Muscle of back (tissue), 3 donors: ENCODE measurements at regions not wholly inside any gene's neighbourhood (a gene's known extent, or its start where the extent isn't known, plus 50 kb on each side); places are given as distances from the start of the nearest gene placed in this dataset.
"Not testable (repeated sequence)": the region's sequence is repeated elsewhere in the genome, so short reads cannot be mapped to it uniquely, and the experiment has no call there.

Source experiments
- DNase-seq, 3 donors: peaks; one replicate each; pipeline versions ENCODE4 v3.0.0 to v3.0.0-alpha.2; 2013

DNA sequence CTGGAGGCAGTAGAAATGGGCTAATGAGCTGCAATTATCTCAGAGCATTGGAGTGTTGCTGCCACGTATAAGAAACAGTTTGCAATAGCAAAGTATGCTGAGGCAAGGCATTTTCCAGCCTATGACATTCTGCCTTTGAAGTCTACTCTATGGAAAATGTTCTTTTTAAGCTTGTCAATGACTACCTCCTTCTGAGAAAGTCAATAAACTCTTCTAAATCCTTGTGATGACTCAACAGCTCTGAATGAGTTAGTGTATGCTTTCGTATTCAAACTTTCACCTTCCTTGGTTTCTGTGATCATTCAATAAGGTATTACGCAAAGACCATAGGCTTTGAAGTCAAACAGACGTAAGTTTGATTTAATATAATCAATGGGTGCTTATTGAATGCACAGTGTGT is 111.2 kb downstream of the CAPZA3 start:
- no peak for DNase-seq

DNA sequence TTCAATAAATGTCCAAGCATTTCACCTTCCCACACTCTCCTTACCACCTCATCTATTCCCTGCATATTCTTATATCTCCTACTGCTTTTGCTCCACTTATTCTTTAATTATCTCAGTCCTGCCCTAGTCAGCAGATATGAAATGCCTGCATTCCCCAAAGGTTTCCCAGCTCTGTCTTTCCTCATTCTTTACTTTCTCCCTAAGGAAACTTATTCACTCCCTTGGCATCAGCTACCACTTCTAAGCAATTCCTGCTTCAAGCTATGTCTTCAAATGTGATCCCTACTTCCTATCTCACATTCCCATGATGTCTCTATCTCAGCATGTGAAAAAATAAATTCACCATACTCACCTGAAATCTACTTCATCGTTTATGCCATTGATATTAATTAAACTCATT is 111.8 kb downstream of the CAPZA3 start:
- DNase-seq, result no peak

DNA sequence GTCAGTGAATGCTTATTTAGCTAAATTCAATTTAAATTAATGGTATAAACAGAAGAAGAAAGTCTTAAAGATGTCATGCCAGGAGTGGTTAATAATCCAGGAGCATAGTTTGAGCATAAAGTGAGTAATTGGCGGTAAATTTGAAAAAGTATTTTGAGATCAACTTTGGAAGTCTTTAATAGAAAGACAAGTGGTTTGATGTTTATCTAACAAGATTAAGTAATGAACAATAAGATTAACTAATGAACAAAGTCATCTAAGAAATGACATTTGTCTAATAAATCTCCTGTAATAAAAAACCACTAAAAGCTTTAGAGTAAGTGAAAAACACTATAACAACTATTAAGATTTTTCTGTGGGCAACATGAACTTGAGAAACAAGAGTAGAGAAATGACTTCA is 112.8 kb downstream of the CAPZA3 start:
- DNase-seq, result no peak

DNA sequence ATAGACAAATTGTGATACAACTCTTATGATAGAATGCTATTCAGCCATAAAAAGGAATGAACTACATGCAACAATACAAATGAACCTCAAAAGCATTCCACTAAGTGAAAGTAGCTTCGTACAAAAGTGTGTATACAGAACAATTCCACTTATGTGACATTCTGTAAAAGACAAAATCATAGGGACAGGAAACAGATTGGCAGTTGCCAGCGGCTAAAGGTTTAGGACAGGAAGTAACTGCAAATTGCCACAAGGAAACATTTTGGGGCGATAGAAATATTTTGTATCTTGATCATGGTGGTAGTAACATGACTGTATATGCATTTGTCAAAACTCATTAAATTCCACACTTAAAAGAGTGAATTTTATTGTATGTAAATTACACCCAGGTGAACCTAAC is 113.4 kb downstream of the CAPZA3 start:
- no peak for DNase-seq

DNA sequence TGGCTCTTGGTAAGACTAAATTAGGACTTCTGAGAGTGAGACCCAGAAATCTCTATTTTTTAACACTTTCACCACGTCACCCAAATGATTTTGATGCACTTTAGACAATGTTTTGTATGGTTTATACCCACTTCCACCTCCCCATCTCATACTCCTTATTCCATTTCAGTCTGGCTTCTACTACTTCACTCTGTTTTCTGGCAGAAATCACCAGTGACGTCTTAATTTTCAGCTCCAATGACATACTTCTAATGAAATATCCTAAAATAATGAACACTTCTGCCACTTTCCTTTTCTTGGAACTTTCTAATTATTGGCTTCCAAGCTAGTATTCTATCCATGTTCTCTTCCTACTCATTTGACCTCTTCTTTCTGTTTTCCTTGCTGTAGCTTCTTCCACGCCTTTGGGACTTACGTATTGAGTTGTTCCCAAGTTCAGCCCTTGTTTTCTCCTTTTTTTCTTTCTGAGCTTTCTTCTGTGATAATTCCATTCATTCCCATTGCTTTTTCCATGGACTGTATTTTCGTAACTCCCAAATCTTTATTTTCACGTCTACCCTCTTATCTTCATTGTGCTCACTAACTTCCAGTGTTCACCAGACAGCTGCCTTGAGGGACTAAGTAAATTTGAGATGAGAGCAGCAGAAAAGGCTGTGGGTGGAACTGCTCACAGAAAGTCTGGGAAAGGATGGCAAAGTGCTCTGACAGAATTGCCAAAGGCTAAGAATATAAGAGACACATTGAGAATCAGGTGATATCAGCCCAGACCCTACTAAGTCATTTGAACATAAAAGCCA is 115.8 kb downstream of the CAPZA3 start:
- DNase-seq, result no peak

DNA sequence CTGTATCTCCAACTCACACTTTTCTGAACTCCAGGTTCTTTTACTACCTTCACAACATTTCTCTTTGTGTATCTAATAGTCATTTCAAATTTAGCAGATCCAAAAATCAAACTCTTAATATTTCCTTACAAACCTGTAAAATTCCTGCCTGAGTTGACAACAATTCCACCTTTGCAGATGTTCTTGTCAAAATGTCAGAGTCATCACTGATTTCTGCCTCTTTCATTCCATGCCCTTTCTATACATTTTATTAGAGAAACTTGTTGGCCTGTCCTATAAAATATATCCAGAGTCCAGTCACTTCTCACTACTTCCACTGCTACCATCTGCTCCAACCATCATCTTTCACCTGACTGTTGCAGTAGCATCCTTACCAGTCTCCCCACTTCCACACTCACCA is 119.7 kb downstream of the CAPZA3 start:
- DNase-seq, result no peak

DNA sequence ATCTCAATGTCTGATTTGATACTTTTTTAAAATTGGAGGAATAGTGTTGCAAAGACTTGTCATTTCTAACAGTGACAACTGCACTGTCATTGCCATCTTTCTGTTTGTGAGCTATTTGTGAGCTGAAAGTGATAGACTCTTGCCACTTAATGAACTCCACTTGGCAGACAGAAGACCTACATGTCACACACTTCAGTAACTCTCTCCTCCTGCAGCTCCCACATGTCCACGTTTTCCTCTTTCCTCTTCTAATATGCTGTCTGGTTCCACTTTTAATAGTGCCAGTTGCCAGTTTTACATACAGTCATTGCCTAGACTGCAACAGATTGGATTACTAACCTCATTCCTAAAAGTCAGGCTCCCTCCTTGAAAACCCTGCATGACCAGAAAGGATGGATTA is 121.5 kb downstream of the CAPZA3 start:
- DNase-seq, result no peak

DNA sequence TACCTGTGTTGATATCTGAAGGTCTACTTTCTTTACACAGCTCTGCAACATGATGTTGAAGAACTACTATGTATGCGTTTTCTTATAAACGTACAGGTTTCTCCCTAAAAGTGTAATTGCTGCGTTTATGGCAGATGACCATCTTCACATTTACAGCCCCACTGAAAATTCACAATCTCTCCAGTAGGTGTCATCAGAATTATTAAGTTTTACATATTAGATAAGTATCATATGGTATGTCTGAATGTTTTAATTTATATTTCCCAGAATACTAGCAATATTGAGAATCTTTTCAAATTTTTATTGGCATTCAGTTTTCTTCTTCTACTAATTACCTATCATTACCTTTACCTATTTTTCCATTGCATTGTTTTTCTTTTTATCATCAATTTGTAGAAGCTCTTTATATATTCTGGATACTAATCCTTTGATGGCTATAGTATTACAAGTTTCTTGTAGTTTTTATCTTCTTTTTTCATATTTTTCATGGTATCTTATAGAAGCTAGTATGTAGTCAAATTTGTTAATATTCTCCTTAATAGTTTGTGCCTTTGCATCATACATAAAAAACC is 123.5 kb downstream of the CAPZA3 start:
- DNase-seq, result no peak

DNA sequence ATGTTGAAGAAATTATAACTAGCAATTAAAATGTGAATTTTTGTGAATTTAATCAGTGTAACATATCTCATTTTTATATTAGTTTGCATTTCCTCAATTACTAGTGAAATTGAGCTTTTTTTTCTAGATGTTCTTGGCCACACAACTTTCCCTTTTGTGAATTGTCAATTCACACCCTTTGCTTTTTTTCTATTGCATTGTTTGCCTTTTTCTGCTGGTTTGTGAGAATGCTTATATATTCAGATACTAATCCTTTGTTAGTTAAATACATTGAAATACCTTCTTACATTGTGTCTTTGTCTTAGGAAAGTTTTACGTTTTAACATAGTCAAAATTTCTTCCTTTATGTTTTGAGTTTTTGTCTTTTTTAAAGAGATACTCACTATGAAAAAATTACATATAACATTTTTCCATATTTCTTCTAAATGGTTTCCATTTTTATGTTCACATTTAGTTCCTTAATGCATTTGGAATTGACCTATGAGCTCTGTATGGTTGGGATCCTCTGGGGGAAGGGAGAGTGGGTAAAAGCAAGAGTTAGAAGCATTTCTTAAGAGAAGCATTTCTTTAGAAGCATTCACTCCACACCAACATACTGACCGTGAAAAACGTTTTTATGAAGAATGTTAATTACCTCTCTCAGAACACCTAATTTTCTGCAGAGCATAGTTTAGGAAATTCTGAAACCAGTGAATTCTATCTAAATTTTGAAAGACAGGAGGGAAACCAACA is 126.0 kb downstream of the CAPZA3 start:
- DNase-seq, result no peak

DNA sequence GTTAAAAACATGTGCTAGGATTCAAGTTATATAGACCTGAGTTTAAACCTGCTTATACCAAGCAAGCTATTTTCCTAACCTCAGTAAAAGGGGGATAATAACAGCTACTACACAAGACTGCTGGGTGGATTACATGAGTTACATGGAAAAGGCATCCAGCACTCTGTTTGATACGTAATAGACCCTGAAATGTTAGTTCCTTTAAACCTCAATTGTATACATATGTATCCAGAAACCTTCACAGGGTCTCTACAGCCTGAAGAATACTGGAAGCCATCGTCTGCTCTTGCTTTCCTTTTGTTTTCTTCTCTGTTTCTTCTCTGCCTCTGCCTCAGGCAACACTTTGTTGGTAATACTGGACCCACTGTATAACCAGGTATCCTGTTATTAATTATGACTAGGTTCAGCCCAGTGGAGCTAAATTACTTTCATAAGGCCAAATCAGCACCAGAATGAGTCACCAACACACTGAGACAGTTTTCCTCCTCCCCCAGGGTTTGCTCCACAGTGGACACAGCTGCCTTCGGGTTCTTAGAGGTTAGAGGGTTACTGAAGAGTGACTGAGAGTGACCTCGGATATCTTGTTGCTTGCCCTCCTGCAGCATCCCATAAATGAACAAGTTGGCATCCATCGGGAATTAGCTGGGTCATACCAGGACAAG is 127.1 kb downstream of the CAPZA3 start:
- peak in 1 of 3 donors; percentile 40 for DNase-seq

DNA sequence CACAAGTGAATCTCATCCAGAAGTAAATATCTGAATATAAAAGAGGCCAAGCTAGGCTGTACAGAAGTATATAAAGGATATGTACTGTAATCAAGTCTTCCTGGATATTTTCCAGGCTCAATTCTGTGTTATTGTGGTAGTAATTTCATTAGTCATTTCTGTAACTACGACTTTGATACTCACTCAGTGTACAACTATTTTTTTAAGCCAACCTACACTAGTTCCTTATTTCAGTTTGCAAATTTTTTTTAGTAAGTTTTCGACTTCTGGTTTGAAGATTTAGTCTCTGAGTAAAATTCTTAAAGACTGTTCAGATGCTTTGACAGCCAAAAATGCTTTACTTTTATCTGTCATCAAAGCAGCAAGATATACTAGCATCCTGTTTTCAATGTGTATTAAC is 130.8 kb downstream of the CAPZA3 start:
- peak in 1 of 3 donors; percentile 29 for DNase-seq

DNA sequence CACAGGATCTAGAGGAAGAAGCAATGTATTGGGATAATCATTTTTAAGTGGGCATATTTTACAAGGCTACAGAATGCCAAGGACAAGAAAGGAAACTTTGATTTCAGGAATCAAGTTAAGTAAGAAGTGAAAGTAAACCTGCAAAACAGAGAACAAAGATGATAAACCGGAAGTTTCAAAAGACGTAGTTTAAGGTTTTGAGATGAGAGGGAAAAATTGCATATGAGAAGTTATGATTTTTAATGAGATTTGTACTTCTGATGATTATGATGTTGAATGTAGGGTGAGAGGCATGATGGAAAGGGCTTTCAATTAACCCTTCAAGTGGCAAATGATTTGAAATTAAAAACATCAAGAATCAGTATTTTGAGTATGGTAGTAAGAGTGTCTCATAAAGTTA is 134.9 kb downstream of the CAPZA3 start:
- no peak for DNase-seq

DNA sequence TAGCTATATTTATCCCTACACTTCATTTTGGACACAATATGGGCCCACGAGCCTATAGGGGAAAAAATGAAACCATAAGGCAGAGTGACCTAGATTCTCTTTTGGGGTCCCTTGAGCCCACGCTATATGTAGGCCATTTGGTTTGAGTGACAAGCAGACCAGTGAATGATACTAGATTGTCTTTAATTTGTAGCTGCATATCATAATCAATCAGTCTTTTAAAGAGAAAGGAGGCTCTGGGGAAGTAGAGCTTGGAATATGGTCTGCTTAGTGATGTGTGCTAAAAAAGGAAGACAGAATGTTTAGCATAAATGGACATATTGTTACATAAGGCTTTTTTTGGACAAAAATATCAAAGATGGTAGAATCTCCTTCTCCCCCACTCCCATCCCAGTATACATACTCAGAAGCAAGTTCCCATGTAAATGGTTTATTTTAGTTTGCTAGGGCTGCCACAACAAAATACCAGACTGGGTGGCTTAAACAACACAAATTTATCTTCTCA is 140.8 kb downstream of the CAPZA3 start:
- DNase-seq, result no peak

DNA sequence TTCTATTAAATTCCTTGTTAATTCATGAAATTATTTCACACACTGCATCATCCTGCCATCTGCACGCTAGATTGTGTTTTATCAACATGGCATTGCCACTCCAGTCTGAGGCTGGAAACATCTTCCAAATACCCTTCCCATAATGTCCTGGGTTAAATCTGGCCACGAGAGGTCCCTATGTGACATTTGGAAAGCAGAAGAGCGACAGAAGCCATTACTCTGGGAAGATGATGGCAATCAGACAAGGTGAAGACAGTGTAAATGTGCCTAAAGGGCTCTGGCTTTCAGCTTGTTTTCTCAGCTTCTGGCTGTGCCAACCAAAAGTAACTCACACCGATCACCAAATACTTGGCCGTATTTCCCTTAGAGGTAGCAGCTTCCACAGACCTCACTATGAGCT is 144.8 kb downstream of the CAPZA3 start:
- no peak for DNase-seq

DNA sequence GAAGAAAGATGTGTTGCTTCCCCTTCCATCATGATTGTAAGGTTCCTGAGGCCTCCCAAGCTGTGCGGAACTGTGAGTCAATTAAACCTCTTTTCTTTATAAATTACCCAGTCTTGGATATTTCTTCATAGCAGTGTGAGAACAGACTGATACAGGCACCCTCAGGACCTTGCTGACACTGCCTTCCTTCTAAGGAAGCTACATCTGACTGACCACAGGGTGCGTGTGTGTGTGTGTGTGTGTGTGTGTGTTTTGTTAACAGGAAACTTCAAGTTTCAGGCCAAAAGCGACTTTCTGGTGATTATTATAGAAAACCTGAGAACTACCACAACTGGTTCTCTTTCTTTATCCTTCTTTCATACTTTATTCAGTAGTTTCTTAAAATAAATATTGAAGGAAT is 149.0 kb downstream of the CAPZA3 start:
- no peak for DNase-seq

DNA sequence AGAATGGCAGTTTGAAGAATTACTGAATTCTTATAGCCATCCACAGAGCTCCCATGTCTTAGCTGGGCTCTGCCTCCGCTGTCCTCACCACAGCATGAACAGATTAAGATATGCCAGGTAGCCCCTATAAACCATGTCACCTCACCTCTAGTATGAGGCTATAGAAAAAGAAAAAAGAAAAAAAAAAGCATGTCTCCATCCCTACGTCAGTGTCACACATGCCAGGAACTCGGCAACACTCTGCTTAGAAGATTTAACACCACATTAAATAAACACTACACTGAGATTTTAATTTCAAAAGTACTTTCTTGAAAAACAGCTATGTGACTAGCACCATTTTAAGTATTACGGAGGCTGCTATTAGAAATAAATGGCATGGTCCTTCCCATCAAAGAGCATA is 149.4 kb downstream of the CAPZA3 start:
- no peak for DNase-seq

DNA sequence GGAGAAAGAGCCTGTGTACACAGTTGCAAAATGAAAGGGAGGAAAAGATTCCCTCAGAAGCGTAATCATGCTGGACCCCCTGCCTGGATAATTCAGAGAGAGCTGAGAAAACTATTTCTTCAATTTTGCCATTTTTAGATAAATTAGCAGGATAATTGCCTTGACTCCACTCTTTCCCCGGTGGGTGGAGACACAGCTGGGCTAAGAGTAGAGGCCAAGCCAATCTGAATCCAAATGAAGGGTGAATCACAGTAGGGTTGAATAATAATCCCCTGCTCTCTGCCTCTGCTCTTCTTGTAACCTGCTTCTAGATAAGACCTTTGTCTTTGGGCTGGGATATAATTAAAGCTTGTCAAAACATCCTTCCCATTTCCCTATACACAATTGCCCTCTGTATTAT is 150.1 kb downstream of the CAPZA3 start:
- DNase-seq, result no peak

DNA sequence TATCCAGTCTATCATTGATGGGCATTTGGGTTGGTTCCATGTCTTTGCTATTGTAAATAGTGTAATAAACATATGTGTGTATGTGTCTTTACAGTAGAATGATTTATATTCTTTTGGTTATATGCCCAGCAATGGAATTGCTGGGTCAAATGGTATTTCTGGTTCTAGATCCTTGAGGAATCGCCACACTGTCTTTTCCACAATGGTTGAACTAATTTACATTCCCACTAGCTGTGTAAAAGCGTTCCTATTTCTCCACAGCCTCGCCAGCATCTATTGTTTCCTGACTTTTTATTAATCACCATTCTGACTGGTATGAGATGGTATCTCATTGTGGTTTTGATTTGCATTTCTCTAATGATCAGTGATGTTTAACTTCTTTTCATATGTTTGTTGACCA is 152.7 kb downstream of the CAPZA3 start:
- not testable (repeated sequence) for DNase-seq

DNA sequence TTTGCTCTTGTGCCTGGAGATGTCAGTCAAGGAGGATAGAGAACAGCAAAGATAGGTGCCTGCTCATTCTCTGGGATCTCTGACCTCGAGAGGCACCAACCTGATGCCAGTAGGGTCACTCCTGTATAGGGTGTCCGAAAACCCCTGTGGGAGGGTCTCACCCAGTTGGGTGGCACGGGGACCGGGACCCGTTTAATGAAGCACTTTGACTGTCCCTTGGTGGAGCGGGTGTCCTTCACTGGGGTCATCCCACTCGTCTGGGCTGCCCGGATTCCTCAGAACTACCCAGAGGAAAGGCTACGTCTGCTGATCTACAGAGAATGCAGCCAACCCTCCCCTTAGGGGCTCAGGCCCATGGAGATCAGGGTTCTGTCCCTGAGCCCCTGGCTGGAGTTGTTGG is 157.6 kb downstream of the CAPZA3 start:
- no peak for DNase-seq

DNA sequence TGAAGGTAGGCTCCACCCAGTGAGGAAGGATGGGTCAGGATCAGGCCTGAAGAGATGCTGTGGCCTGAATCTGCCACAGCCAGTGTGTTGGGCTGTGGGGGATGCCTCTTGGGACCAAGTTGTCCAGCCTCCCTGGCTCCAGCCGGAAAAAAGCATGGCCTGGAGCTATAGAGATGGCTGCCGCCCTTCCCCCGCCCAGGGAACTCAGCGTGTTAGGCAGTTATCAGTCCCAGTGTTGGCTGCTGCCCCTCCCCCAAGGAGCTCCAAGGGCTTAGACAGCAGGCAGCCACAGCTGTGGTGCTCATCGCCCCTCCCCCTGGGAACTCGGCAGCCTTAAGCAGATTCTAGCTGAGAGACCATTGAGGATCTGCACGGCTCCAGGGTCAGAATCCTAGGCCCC is 158.0 kb downstream of the CAPZA3 start:
- peak in 1 of 3 donors; percentile 26 for DNase-seq

DNA sequence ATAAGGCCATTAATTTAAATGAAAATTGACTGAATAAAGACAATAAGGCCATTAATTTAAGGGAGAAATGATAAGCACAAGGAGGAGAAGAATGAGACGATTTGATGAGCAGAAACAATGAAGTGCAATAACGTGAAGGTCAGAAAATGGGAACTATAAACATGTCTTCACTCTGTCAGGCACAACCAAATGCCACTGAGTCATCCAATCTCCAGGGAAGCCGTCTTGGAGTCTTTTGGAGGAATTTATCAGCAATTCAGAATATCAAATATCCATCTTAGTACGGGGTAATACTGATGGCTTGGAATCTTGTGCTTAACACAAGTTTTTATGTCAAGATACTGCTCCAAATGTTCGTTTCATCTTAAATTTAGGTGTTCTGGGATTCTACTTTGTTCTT is 159.9 kb downstream of the CAPZA3 start:
- DNase-seq, result no peak

DNA sequence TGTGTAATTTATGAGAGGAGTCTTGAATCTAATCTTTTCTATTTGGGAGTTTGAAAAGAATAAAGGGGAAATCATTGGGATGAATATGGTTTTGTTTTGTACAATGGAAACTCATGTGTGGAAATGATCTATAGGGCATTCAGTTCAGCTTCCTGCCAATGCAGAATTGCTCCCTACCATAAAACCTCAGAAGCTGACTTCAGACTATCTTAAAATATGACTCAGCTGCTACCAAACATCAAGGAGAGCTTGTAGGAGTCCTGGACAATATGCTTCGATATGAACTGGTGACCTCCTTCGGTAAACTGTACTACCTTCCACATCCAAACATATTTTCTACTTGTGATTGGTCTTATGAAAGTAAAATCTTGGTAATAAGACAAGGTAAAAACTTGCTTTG is 160.6 kb downstream of the CAPZA3 start:
- DNase-seq, result no peak

DNA sequence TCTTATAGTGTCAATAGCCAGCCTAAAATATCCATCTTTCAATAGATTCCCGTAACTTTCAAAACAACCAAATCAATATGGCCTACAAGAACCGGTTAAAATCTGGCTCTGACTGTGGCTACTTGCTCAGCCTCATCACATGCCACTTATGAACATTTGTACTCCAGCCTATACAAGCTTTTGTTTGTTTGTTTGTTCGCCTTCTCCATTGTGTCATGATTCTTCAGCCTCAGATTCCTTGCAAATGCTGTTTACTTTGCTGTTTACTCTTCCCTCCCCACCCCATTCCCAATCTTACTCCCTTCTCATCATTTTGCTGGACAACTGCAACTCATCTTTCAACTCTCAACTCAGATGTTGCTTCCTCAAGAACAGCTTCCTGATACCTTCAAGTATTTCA is 161.2 kb downstream of the CAPZA3 start:
- no peak for DNase-seq
